ENCODE measurements at regions not wholly inside any gene's neighbourhood (a gene's known extent, or its start where the extent isn't known, plus 50 kb on each side); places are given as distances from the start of the nearest gene placed in this dataset.

DNA sequence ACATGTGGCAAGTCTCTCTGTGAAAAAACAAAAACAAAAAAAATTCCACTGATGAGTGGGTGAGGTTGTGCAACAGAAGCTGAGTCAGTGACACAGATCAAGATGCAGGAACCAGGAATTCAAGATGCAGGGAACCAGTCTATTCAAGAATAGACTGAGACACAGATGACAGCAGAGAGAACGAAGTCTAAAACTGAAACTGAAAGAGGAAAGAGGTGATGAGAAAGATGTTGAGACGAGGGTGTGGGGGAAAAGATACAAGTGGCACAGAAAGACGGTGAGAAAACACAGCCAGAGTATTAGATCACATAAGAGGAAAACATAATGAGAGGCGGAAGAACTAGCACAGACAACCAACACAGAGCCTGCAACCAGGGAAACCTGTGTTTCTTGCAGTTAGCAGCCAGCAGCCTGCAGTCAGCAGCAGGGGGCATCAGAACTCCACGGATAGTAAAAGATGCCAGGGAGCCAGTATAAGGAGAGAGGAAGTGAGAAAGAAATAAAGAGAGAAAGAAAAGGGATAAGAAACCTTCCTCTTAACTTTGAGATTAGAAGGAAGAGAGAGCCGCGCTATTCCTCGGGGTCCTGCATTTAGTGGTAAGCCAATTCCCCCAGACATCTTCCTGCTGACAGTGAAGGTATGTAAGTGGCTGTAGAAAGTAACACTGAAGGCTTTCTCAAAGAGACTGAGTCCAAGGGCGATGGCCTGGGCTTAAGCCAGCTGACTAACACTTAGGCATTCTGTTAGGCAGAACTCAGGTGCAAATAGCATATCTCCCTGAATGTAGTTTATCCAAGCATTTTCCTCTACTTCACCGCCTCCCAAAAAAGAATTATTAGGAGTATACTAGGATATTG is 79.0 kb downstream of the TLR4 start:
- TF ChIP-seq POLR2A (IDR thresholded peaks at IDR 0.05; ENCODE audit: low read depth, low read length) (no peak), POLR2AphosphoS5 (IDR thresholded peaks at IDR 0.05; ENCODE audit: low read depth, low read length) (no peak), TAF1 (IDR thresholded peaks at IDR 0.05; ENCODE audit: low read depth, low read length) (no peak), PAX5 (IDR thresholded peaks at IDR 0.05; ENCODE audit: insufficient read depth, low read length, severe bottlenecking) (no peak)

Measured in GM12891 (cell line).